ENCODE measurements at regions not wholly inside any gene's neighbourhood (a gene's known extent, or its start where the extent isn't known, plus 50 kb on each side); places are given as distances from the start of the nearest gene placed in this dataset.
"Not testable (repeated sequence)": the region's sequence is repeated elsewhere in the genome, so short reads cannot be mapped to it uniquely, and the experiment has no call there.

DNA sequence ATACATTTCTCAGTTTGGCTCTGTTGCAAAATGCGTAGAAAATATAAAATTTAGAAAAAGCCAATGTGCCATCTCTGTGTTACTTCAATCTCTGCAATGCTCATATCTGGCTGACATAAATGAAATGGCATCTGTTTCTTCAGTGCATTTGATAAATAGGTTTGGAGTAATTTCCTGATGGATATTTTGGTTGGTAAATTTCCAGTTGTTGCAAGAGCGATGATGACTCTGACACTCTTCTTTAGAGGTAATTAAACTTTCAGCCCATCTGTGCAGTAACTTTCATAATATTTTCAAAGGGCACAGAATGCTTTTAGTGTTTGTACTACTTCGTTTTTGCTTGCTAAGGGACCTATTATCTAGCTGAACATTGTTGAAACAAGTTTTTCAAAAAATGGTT lies 1286.4 kb downstream of the PCDH9 start:
- peak in 1 of 2 experiments; percentile 17 for DNase-seq (ENCODE audit: low read depth in 2 of 2)

DNA sequence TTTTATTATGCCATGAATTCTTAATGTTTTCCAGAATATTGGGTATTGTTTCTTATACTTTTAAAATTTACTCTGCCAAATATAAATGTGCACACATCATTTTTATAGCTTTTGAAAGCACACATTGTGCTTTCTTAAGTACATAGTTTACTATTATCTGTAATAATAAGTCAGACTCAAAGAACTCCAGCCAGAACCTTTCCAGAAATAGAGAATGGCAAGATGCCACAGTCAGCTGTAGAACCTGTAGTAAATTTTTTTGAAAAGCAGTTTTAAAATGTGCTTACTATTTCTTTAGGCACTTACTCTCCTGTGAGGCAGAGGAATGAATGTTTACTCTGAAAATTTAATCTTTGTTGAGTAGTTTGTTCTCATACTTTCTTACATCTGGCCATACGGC lies 1287.1 kb downstream of the PCDH9 start:
- DNase-seq (ENCODE audit: low read depth in 2 of 2) = no peak

DNA sequence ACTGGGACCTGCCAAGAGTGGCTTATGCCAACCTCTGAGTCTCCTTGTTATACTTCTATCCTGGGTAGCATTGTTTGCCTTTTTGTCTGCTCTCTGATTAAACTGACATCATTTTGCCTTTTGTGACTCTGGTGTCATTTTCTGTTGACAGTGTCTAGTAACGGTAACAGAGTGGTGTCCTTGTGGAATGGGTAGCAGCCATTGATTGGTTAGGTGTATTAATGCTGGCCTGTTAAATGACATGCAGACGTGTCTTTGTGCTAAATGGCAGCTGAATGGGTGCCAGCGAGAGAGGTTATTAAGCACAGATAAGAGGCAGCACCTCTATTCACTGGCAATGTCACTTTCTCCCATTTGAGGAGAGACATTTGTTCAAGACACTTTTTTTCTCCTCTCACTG lies 1289.4 kb downstream of the PCDH9 start:
- no peak for DNase-seq (ENCODE audit: low read depth in 2 of 2)

DNA sequence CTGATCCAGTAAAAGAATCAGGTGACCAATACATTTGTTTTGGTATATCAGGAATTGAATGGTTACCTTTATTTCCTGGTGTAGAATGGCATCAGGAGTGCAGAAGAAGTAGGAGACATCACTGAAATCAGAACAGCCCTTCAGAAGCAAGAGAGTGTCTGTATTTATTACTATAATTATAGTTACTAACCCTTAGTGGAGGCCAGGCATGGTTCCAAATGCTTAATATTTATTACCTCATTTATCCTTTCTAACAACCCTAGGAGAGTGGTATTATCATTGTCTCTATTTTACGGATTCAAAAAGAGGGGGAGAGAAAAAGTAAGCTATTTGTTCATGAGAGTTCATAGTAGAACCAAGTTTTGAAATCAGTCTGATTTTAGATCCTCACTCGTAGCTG lies 1292.9 kb downstream of the PCDH9 start:
- no peak for DNase-seq (ENCODE audit: low read depth in 2 of 2)

DNA sequence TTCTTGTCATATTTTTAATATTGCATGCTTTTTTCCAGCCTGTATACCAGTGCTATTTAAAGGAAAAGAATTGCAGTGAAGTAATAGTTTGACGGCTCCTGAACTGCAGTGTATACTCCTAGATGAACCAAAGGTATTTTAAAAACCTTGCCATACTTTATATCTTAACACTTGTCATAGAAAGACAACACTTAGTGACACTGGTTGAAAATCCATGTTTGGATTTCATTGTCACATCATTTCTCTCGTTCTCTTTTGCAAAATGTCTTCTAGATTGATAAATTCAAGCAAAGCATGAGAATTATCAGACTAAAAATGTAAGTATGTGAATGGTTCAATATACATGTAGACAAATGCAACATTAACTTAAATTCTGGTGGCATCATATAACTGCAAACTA lies 1293.9 kb downstream of the PCDH9 start:
- no peak for DNase-seq (ENCODE audit: low read depth in 2 of 2)

DNA sequence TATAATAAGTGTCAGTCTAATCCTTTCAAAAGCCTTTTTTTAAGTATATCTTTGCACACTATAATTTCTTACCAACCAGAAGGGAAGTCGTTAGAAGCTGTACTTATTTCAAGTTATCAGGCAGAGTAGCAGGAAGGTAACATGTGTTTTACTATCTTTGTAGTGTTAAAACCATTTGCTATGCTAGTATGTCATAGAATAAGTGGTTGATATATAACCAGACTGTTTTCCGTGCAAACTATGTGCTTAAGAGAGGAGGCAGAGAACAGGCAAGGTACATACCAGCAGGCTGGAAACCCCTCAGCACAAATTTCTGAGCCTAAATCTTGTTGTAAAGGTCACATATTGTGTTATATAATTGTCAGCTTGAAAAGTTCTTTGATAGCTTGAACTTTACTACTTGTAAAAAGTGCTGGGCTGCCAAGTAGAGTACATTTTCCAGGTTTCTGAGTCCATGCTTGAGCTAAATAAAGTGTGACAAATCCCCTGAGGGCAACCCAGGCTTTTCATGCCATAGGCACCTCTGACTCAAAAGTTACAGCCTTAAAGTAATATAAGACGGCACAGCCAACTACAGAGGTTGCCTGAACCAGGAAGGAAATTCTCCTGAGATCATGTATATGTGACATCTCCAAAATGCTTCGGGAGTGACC lies 1297.4 kb downstream of the PCDH9 start:
- no peak for DNase-seq (ENCODE audit: low read depth in 2 of 2)

DNA sequence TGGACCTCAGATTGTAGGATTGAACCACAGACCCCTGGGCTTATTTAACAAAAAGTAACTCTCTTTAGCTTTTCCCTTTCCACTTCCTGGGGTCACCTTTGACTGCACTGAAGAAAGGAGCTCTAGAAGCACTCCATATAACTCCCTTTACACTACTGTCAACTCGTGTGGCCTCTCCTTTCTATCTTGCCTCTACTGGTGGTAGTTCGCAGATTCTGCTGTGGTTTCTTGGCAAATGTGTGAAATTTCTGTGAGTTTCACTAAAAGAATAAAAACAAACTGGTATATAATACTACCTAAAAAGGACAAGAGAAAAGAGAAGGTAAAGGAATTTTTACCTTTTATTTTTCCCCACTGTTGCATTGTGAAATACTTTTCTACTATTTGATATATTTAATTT lies 1298.1 kb downstream of the PCDH9 start:
- DNase-seq (ENCODE audit: low read depth in 2 of 2) = no peak

DNA sequence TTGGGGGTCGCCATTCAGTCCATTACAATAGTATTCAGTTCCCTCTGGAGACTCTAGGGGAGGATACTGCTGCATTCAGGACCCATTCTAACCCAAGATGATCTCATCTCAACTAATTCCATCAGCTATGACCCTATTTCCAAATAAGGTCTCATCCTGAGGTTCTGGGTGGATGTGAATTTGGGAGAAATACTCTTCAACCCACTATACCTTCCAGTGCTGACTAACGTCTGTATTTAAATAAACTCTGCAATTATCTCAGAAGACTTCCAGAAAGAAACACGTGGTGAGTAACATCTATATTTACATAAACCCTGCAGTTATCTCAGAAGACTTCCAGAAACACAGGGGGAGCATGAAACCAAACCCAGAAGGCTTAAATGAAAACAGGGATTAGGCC lies 1300.7 kb downstream of the PCDH9 start:
- DNase-seq (ENCODE audit: low read depth in 2 of 2) = no peak

DNA sequence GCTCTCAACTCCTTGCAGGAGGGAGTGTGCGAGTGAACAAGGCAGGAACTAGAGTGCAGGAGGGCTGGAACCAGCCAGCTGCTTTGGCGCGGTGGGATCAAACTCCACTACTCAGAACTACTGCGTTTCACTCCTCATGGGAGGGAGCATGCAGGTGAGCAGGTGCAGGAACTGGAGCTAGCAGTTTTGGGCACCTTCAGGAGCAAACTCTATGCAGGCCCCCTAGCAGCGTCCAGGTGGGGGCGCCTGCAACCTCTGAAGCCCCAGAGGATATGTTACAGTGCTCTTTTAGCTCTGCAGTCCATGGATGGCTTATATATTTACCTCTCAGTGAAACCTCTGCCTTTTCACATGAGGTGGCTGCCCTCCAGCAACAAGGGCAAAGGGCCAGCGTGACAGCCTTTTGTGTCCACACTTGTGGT lies 1303.4 kb downstream of the PCDH9 start:
- DNase-seq (ENCODE audit: low read depth in 2 of 2) = no peak

DNA sequence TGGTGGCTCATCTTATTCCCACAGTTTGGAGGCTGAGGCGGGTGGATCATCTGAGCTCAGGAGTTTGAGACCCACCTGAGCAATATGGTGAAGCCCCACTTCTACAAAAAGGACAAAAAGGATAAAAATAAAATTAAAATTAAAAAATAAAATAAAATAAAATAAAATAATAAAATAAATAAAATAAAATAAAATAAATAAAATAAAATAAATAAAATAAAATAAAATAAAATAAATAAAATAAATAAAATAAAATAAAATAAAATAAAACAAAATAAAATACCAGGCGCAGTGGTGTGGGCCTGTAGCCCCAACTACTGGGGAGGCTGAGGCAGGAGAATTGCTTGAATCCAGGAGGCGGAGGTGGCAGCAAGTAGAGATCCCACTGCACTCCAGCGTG lies 1307.3 kb downstream of the PCDH9 start:
- DNase-seq (ENCODE audit: low read depth in 2 of 2) = not testable (repeated sequence)

DNA sequence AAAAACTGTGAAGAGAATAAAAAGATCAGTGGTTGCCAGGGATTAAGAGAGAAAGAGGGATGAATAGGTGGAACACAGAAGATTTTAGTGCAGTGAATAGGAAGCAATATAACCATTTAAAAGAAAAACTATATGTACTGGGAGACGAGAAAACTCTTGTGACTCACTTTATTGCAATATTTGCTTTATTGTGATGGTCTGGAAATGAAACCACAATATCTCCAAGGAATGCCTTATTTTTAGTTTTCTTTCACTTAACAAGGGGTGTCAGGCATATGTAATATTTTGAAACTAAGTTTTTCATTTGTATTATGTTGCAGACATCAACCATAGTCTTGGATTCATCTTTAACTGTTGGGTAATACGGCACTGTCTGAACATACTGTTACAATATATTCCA lies 1308.2 kb downstream of the PCDH9 start:
- DNase-seq (ENCODE audit: low read depth in 2 of 2) = peak in 1 of 2 experiments; percentile 30

DNA sequence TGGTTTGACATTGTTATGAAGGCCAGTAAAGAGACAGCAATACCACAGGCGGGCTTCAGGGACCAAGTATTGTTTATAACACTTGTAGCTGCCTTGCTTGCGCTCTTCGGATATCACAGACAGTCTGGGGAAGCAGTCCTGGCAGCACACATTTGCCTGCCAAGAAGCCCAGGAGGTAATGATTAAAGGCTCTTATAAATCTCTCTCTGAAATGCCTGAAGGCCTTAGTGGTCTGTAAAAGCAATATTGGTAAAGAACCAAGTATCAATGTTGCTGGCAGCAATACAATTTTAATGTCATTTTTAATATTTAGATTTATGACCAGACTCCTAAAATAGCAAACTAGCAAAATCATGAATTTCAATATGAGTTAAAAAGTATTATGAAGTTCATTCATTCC lies 1312.4 kb downstream of the PCDH9 start:
- DNase-seq (ENCODE audit: low read depth in 2 of 2) = peak; percentile 60 to 61

DNA sequence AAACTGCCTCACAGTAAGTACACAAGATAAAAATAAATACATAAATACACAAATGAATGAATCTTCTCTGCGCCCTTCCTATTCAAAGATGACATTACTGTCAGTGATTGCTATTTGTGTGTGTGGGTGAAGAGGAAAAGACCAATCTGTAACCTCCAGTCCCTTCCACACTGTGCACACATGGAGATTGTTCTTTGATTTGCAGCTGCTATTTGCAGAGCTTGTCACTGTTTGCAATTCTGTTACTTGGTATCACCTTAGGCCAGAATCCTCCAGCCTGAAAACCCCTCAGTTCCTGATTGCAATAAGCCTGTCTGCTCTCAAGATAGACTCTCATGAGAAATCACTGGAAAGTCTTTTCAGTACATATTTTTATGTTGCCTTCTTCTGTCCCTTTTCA lies 1314.9 kb downstream of the PCDH9 start:
- no peak for DNase-seq (ENCODE audit: low read depth in 2 of 2)

DNA sequence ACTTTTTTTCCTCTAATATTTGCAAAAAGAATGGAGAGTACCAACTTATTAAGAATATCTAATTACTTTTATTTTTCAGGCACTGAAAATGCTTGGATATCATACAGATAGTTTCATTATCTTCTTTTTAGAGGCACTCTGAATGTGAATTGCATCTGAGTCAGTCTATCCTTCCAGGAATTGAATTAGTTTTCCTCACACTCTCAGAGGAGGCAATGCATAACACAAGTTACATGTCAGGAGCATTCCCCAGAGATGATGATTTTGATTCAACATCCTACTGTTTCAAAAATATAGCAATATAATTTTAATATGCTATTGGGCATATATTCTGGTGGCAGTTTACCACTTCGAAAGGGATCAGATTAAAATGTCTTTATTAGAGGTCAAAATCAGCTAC lies 1315.4 kb downstream of the PCDH9 start:
- peak in 1 of 2 experiments; percentile 34 for DNase-seq (ENCODE audit: low read depth in 2 of 2)

DNA sequence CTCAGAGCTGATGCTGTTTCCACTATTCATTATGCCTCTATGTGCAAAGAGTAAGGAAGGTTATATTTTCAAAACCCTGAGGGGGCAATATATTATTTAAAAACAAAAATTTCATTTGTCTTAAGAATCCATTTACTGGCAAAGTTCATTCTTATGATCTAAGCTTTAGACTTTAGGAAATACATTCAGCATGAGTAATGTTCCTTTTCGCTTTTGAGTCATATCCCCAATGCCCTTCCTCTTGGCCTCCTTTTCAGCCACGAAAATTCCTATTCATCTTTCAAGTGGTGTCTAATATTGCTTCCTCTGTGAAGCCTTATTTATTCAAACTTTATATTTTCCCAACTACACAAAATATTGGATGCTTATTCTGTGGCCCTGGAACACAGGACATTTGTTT lies 1317.0 kb downstream of the PCDH9 start:
- DNase-seq (ENCODE audit: low read depth in 2 of 2) = peak; percentile 68 to 69

DNA sequence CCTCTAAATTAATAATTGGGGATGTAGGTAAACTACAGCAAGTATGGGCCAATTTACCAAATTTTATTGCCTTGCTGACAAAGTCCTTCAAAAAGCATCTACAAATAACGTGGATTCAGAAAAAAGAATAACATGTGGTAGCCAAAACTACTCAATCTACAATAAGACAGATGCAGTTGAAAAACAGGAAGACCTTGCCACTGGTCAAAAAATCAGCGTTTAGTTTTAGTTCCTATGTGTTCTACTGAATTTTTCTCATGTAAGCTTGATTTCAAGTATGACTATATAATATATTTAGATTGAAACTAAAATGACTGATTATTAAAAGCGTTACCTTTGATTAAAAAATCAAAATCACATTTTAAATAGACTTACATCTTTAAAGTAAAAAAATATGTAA lies 1317.6 kb downstream of the PCDH9 start:
- DNase-seq (ENCODE audit: low read depth in 2 of 2) = no peak

DNA sequence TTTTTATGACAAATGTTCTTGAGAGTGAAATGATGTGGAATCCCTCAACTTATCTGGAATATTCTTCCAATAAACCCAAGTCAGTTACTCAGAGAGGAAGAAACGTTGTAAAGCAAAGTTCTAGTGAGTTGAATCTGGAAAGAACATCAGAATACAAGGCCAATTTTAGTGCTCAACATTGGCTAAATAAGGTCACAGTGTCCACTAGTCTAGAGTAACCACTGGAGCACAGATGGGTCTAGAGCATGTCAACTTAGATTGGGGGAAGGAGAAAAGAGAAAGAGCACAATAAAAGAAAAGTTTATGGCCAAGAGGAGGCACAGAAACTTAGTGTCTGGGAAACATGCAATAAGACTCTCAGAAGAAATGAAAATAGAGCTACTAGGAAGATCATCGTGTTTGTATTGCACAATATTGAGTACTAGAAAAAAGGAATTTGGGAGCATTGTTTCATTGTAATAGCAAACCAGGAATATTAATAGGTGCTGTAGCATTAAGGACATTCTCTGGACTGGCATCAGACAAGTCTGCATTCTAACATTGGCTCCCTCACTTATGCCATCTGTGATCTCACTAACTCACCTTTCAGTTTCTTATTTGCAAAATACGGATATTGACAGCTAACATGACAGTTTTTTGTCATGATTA lies 1318.5 kb downstream of the PCDH9 start:
- no peak for DNase-seq (ENCODE audit: low read depth in 2 of 2)

DNA sequence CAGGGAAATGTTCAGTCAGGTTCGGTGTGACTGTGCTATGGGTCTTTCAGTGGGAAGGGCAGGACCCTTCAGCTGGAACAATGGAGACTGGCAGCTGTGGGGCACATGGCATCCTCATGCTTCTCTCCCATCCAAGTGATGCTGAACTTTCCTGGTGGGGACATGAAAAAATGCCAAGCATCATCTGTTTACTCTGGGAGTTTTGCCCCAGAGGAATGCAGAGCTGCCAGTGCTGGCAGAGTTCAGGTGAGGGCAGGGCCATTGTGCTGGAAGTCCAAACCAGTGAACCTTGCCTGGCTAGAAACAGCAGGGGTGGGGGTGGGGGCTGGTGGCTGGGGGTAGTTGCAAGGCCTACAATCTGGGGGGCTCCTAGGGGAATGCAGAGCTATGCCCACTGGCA lies 1320.6 kb downstream of the PCDH9 start:
- no peak for DNase-seq (ENCODE audit: low read depth in 2 of 2)

DNA sequence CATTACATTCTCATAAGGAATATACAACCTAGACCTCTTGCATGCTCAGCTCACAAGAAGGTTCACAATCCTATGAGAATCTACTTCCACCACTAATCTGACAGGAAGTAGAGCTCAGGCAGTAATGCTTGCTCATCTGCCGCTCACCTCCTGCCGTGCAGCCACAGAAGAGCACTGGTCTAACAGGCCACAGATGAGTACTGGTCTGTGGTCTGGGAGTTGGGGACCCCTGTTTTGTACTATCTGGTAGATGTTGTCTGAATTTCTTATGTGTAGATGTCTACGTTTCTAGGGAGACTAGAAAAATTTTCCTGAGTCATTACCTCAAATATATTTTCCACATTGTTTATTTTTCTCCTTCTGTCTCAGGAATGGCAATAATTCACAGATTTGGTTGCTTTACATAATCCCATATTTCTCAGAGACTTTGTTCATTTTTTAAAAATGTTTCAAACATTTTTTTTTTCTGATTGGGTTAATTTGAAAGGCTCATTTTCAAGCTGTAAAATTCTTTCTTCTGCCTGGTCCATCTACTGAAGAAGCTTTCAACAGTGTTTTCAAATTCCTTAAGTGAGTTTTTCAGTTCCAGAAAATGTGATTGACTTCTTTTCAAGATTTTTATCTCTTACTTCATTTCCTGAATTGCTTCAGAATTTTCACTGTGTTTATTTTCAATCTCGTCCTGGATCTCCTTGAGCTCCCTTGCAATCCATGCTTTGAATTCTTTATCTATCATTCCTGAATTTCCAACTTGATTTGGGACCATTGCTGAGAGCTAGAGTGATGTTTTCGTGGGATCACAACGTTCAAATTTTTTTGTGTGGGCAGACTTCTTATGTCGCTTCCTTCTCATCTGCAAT lies 1322.2 kb downstream of the PCDH9 start:
- DNase-seq (ENCODE audit: low read depth in 2 of 2) = no peak

DNA sequence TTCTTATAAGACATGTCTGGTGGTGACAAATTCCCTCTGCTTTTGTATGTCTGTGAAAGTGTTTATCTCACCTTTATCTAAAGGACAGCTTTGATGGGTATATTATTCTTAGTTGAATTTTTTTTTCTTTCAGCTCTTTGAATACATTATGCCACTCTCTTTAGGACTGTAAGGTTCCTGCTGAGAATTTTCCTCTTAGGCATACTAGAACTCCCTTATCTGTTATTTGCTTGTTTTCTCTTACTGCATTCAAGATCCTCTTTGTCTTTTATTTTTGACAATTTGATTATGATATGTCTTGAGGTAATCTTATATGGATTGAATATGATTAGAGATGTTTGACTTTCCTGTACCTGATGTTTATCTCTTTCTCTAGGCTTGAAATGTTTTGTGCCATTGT lies 1328.4 kb downstream of the PCDH9 start:
- DNase-seq (ENCODE audit: low read depth in 2 of 2) = no peak

DNA sequence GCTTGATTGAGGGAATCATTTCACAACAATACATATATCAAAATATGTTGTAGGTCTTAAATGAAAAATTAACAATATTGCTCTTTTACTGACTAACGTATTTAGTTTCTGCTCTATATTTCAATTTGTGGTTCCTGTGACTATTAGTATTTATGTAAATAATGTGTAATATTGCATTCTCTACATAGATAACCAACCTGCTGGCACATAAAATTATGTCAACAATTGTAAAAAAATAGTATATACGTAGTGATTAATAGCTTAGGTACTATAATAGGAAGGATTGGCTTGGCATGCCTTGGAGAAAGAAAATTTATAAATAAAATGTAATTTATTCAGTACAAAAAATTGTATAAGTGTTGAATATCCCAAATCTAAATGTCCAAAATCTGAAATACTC lies 1336.1 kb downstream of the PCDH9 start:
- no peak for DNase-seq (ENCODE audit: low read depth in 2 of 2)

DNA sequence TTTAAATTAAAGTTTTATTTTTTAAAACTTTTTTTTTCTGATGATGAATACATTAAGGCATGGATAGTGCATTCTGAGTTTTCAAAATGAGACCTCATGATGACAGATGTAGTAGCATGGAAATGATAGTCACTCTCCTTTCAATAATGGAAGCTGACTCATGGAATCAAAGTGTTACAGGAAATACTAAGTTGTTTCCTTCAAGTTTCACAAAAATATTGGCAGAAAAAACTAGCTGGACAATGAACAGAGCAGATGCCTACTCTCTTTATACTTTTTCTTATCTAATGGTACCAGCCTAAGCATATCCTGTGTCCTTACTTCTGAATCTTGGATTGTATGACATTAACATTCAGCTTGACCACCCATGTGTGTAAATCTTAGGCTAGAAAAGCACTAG lies 1337.3 kb downstream of the PCDH9 start:
- no peak for DNase-seq (ENCODE audit: low read depth in 2 of 2)

DNA sequence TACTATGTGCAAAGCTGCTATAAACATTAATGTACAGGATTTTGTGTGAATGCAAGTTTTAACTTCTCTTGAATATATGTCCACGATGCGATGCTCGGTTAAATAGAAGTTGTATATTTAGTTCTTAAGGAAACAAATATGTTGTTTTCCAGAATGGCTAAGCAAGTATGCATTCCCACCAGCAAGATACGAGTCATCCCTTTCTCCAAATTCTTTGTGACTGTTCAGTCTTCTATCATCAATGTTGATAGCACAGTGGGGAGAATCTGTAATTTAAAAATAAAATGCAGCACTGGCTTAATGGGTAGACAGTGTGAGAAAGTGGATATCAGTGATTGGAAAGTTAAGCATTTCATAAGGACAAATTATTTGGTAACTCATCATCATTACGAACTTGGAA lies 1340.8 kb downstream of the PCDH9 start:
- peak in 1 of 2 experiments; percentile 12 for DNase-seq (ENCODE audit: low read depth in 2 of 2)

Data from fibroblast of skin of left quadriceps (primary cell).